Neural cell (in vitro differentiated cells): ENCODE measurements at regions not wholly inside any gene's neighbourhood (a gene's known extent, or its start where the extent isn't known, plus 50 kb on each side); places are given as distances from the start of the nearest gene placed in this dataset.

Source experiments
- EP300 ChIP-seq: fragments of 450-650 bp; conservative IDR thresholded peaks from 2 replicates; pipeline ENCODE4 v1.6.1; 2014; ENCODE audit warnings: antibody characterized with exemption, mild to moderate bottlenecking, moderate library complexity; ENCODE audit not compliant: poor library complexity, severe bottlenecking
- EZH2 ChIP-seq: fragments of 200-600, 300-800 bp; shearing (Covaris generic), sonication (generic); IDR thresholded peaks from 2 replicates; pipeline ENCODE4 v1.6.1; 2014; ENCODE audit warnings: antibody characterized with exemption, low read length, borderline replicate concordance, mild to moderate bottlenecking; ENCODE audit not compliant: insufficient read depth, poor library complexity, severe bottlenecking
- MXI1 ChIP-seq: fragments of 450-650 bp; conservative IDR thresholded peaks from 2 replicates; pipeline ENCODE4 v1.6.1; 2014; ENCODE audit warnings: antibody characterized with exemption, mild to moderate bottlenecking; ENCODE audit not compliant: poor library complexity, severe bottlenecking
- POLR2AphosphoS5 ChIP-seq: IDR thresholded peaks from 2 replicates; pipeline ENCODE4 v1.6.1; 2012
- RAD21 ChIP-seq: fragments of 450-650 bp; conservative IDR thresholded peaks from 2 replicates; pipeline ENCODE4 v1.6.1; 2014; ENCODE audit warnings: antibody characterized with exemption, mild to moderate bottlenecking, moderate library complexity
- TAF1 ChIP-seq: IDR thresholded peaks from 2 replicates; pipeline ENCODE4 v1.6.1; 2012; ENCODE audit warnings: low read depth
- TF ChIP-seq, protein P1 (sequence below): fragments of 450-650 bp; IDR thresholded peaks from 2 replicates; pipeline ENCODE4 v1.5.1; 2014; ENCODE audit warnings: antibody characterized with exemption, mild to moderate bottlenecking, moderate library complexity; ENCODE audit not compliant: poor library complexity, severe bottlenecking
- TF ChIP-seq, protein P2 (sequence below): IDR thresholded peaks from 2 replicates; pipeline ENCODE4 v1.6.1; 2012; ENCODE audit warnings: borderline replicate concordance

DNA sequence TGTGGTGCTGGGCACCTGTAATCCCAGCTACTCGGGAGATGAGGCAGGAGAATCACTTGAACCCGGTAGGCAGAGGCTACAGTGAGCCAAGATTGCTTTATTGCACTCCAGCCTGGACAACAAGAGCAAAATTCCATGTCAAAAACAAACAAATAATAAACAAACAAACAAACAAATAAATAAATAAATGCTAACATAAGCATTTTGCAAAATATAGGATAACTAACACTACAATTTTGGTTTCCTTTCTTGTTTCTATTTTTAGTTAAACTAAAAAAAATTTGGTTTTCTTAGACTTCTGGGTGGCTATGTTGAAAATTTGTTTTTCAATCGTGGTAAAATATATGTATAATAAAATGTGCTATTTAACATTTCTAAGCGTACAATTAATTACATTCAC is 115.0 kb upstream of the ZNF516 start:
- TF ChIP-seq, protein P1, sequence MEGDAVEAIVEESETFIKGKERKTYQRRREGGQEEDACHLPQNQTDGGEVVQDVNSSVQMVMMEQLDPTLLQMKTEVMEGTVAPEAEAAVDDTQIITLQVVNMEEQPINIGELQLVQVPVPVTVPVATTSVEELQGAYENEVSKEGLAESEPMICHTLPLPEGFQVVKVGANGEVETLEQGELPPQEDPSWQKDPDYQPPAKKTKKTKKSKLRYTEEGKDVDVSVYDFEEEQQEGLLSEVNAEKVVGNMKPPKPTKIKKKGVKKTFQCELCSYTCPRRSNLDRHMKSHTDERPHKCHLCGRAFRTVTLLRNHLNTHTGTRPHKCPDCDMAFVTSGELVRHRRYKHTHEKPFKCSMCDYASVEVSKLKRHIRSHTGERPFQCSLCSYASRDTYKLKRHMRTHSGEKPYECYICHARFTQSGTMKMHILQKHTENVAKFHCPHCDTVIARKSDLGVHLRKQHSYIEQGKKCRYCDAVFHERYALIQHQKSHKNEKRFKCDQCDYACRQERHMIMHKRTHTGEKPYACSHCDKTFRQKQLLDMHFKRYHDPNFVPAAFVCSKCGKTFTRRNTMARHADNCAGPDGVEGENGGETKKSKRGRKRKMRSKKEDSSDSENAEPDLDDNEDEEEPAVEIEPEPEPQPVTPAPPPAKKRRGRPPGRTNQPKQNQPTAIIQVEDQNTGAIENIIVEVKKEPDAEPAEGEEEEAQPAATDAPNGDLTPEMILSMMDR = no peak
- TF ChIP-seq EP300 (no peak), EZH2 (no peak), MXI1 (no peak), TAF1 (no peak), RAD21 (no peak), POLR2AphosphoS5 (no peak)
- TF ChIP-seq, protein P2, sequence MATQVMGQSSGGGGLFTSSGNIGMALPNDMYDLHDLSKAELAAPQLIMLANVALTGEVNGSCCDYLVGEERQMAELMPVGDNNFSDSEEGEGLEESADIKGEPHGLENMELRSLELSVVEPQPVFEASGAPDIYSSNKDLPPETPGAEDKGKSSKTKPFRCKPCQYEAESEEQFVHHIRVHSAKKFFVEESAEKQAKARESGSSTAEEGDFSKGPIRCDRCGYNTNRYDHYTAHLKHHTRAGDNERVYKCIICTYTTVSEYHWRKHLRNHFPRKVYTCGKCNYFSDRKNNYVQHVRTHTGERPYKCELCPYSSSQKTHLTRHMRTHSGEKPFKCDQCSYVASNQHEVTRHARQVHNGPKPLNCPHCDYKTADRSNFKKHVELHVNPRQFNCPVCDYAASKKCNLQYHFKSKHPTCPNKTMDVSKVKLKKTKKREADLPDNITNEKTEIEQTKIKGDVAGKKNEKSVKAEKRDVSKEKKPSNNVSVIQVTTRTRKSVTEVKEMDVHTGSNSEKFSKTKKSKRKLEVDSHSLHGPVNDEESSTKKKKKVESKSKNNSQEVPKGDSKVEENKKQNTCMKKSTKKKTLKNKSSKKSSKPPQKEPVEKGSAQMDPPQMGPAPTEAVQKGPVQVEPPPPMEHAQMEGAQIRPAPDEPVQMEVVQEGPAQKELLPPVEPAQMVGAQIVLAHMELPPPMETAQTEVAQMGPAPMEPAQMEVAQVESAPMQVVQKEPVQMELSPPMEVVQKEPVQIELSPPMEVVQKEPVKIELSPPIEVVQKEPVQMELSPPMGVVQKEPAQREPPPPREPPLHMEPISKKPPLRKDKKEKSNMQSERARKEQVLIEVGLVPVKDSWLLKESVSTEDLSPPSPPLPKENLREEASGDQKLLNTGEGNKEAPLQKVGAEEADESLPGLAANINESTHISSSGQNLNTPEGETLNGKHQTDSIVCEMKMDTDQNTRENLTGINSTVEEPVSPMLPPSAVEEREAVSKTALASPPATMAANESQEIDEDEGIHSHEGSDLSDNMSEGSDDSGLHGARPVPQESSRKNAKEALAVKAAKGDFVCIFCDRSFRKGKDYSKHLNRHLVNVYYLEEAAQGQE = no peak
